WTC11 (cell line): ENCODE measurements at regions not wholly inside any gene's neighbourhood (a gene's known extent, or its start where the extent isn't known, plus 50 kb on each side); places are given as distances from the start of the nearest gene placed in this dataset.
A peak's percentile ranks its signal among the peaks of the same experiment; 100 is the strongest.

Source experiments
- ATAC-seq: fragments of 200-7000 bp; cut with Tn5 transposase; 2 replicates; pipeline ENCODE4 v1.10.0; 2021; ENCODE audit warnings: mild to moderate bottlenecking, moderate library complexity
- CTCF ChIA-PET: fragments of 300-600 bp; sonication (Branson Sonifier 250); formaldehyde crosslinking; loops from one replicate; lab custom pipeline; 2021; ENCODE audit warnings: antibody characterized with exemption; lab: Charles Lee
- POLR2A ChIA-PET: fragments of 350-600 bp; sonication (Branson Sonifier 250); formaldehyde crosslinking; loops from one replicate; lab custom pipeline; 2021; ENCODE audit warnings: antibody characterized with exemption; lab: Charles Lee
- DNase-seq: peaks from one replicate; pipeline ENCODE4 v3.0.0; 2021; ENCODE audit warnings: low spot score
- H3K27ac Mint-ChIP-seq: 2 replicates; pipeline ENCODE4 v1.8.0; 2021; ENCODE audit warnings: mixed read lengths
- H3K27me3 Mint-ChIP-seq: 2 replicates; pipeline ENCODE4 v1.8.0; 2021; ENCODE audit warnings: low read depth, mild to moderate bottlenecking, moderate library complexity, mixed read lengths
- H3K36me3 Mint-ChIP-seq: 2 replicates; pipeline ENCODE4 v1.8.0; 2021; ENCODE audit warnings: mixed read lengths
- H3K4me1 Mint-ChIP-seq: 2 replicates; pipeline ENCODE4 v1.8.0; 2022; ENCODE audit warnings: mixed read lengths
- H3K4me3 Mint-ChIP-seq: 2 replicates; pipeline ENCODE4 v1.8.0; 2021; ENCODE audit warnings: mild to moderate bottlenecking, moderate library complexity, mixed read lengths
- H3K9me3 Mint-ChIP-seq: 2 replicates; pipeline ENCODE4 v1.8.0; 2021; ENCODE audit warnings: mixed read lengths
- ARID4B ChIP-seq: sonication (generic); formaldehyde crosslinking; IDR thresholded peaks from 2 replicates; pipeline ENCODE4 v1.8.0; 2023; ENCODE audit warnings: missing genetic modification reagents, mild to moderate bottlenecking, borderline replicate concordance
- CBFB ChIP-seq: sonication (generic); formaldehyde crosslinking; IDR thresholded peaks from 2 replicates; pipeline ENCODE4 v1.8.1; 2022; ENCODE audit warnings: mild to moderate bottlenecking, low read depth, missing genetic modification reagents
- CREM ChIP-seq: sonication (generic); formaldehyde crosslinking; IDR thresholded peaks from 2 replicates; pipeline ENCODE4 v1.8.1; 2022; ENCODE audit warnings: mild to moderate bottlenecking, missing genetic modification reagents, moderate library complexity
- E2F5 ChIP-seq: sonication (generic); formaldehyde crosslinking; IDR thresholded peaks from 2 replicates; pipeline ENCODE4 v1.8.1; 2022; ENCODE audit warnings: mild to moderate bottlenecking, moderate library complexity, missing genetic modification reagents
- ELF4 ChIP-seq: sonication (generic); formaldehyde crosslinking; IDR thresholded peaks from 2 replicates; pipeline ENCODE4 v1.8.1; 2022; ENCODE audit warnings: low read depth, mild to moderate bottlenecking, moderate library complexity, missing genetic modification reagents
- EMX1 ChIP-seq: fragments of 250-450 bp; sonication (Bioruptor Pico); IDR thresholded peaks from 2 replicates; pipeline ENCODE4 v1.8.0; 2021; ENCODE audit warnings: mild to moderate bottlenecking
- ETV6 ChIP-seq: sonication (generic); formaldehyde crosslinking; IDR thresholded peaks from 2 replicates; pipeline ENCODE4 v1.8.1; 2022; ENCODE audit warnings: mild to moderate bottlenecking, missing genetic modification reagents
- FOXP1 ChIP-seq: sonication (generic); formaldehyde crosslinking; IDR thresholded peaks from 2 replicates; pipeline ENCODE4 v1.8.0; 2022; ENCODE audit warnings: missing genetic modification reagents, mild to moderate bottlenecking, moderate library complexity, borderline replicate concordance
- FOXP4 ChIP-seq: sonication (generic); formaldehyde crosslinking; IDR thresholded peaks from 2 replicates; pipeline ENCODE4 v1.8.0; 2022; ENCODE audit warnings: mild to moderate bottlenecking, missing genetic modification reagents
- GRHL2 ChIP-seq: fragments of 250-450 bp; sonication (Bioruptor Pico); IDR thresholded peaks from 2 replicates; pipeline ENCODE4 v1.8.0; 2022; ENCODE audit warnings: mild to moderate bottlenecking, moderate library complexity; ENCODE audit not compliant: insufficient replicate concordance, severe bottlenecking
- MXD4 ChIP-seq: fragments of 250-450 bp; sonication (Bioruptor Pico); IDR thresholded peaks from 2 replicates; pipeline ENCODE4 v1.8.0; 2021; ENCODE audit warnings: mild to moderate bottlenecking, moderate library complexity, borderline replicate concordance
- MYBL2 ChIP-seq: sonication (generic); formaldehyde crosslinking; IDR thresholded peaks from 2 replicates; pipeline ENCODE4 v1.8.1; 2023; ENCODE audit warnings: mild to moderate bottlenecking, moderate library complexity, missing genetic modification reagents
- NFATC4 ChIP-seq: fragments of 250-450 bp; sonication (Bioruptor Pico); IDR thresholded peaks from 2 replicates; pipeline ENCODE4 v1.9.0; 2021; ENCODE audit warnings: mild to moderate bottlenecking
- NR3C1 ChIP-seq: sonication (generic); formaldehyde crosslinking; conservative IDR thresholded peaks from 2 replicates; pipeline ENCODE4 v1.8.1; 2023; ENCODE audit warnings: low read depth, mild to moderate bottlenecking, missing genetic modification reagents
- ZNF263 ChIP-seq: sonication (generic); formaldehyde crosslinking; IDR thresholded peaks from 2 replicates; pipeline ENCODE4 v1.8.1; 2022; ENCODE audit warnings: low read depth, mild to moderate bottlenecking, moderate library complexity, missing genetic modification reagents
- ZNF396 ChIP-seq: fragments of 250-450 bp; sonication (Bioruptor Pico); IDR thresholded peaks from 2 replicates; pipeline ENCODE4 v1.8.0; 2021; ENCODE audit warnings: mild to moderate bottlenecking, moderate library complexity, borderline replicate concordance
- ZNF512 ChIP-seq: sonication (generic); formaldehyde crosslinking; IDR thresholded peaks from 2 replicates; pipeline ENCODE4 v1.8.1; 2022; ENCODE audit warnings: missing genetic modification reagents, borderline replicate concordance
- ZNF532 ChIP-seq: fragments of 250-450 bp; sonication (Bioruptor Pico); IDR thresholded peaks from 2 replicates; pipeline ENCODE4 v1.9.0; 2021; ENCODE audit warnings: mild to moderate bottlenecking, borderline replicate concordance
- TF ChIP-seq, protein P1 (sequence below): fragments of 250-450 bp; sonication (Bioruptor Pico); IDR thresholded peaks from 2 replicates; pipeline ENCODE4 v1.8.0; 2021; ENCODE audit warnings: mild to moderate bottlenecking
- TF ChIP-seq, protein P2 (sequence below): sonication (generic); formaldehyde crosslinking; IDR thresholded peaks from 2 replicates; pipeline ENCODE4 v1.8.1; 2022; ENCODE audit warnings: low read depth, missing genetic modification reagents, borderline replicate concordance

GRCh38 chr3:28835249-28835648 lies 445.6 kb upstream of the RBMS3 start:
- peak; percentile 41 for ATAC-seq
- Mint-ChIP-seq H3K36me3 (no peaks in the 10 kb centered on the region), H3K4me3 (no peak overlapping the region), H3K27me3 (peaks cover 19% of the 10 kb centered on the region), H3K27ac (no peak overlapping the region), H3K9me3 (peaks cover 18% of the 10 kb centered on the region), H3K4me1 (peaks cover 25% of the 10 kb centered on the region)
- DNase-seq: no peak
- no peak for TF ChIP-seq FOXP4 (CRISPR knock-in tag)
- no peak for TF ChIP-seq ARID4B (CRISPR knock-in tag)
- no peak for TF ChIP-seq MYBL2 (CRISPR knock-in tag)
- no peak for TF ChIP-seq FOXP1 (CRISPR knock-in tag)
- no peak for TF ChIP-seq ZNF532 (CRISPR knock-in tag)
- TF ChIP-seq, protein P1, sequence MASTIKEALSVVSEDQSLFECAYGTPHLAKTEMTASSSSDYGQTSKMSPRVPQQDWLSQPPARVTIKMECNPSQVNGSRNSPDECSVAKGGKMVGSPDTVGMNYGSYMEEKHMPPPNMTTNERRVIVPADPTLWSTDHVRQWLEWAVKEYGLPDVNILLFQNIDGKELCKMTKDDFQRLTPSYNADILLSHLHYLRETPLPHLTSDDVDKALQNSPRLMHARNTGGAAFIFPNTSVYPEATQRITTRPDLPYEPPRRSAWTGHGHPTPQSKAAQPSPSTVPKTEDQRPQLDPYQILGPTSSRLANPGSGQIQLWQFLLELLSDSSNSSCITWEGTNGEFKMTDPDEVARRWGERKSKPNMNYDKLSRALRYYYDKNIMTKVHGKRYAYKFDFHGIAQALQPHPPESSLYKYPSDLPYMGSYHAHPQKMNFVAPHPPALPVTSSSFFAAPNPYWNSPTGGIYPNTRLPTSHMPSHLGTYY (CRISPR knock-in tag): no peak
- no peak for TF ChIP-seq MXD4 (CRISPR knock-in tag)
- no peak for TF ChIP-seq ZNF512
- TF ChIP-seq ZNF263 (CRISPR knock-in tag): no peak
- TF ChIP-seq NFATC4 (CRISPR knock-in tag): no peak
- no peak for TF ChIP-seq ZNF396
- TF ChIP-seq, protein P2, sequence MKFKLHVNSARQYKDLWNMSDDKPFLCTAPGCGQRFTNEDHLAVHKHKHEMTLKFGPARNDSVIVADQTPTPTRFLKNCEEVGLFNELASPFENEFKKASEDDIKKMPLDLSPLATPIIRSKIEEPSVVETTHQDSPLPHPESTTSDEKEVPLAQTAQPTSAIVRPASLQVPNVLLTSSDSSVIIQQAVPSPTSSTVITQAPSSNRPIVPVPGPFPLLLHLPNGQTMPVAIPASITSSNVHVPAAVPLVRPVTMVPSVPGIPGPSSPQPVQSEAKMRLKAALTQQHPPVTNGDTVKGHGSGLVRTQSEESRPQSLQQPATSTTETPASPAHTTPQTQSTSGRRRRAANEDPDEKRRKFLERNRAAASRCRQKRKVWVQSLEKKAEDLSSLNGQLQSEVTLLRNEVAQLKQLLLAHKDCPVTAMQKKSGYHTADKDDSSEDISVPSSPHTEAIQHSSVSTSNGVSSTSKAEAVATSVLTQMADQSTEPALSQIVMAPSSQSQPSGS (CRISPR knock-in tag): no peak
- TF ChIP-seq CREM (CRISPR knock-in tag): no peak
- TF ChIP-seq CBFB: no peak
- TF ChIP-seq ELF4 (CRISPR knock-in tag): no peak
- no peak for TF ChIP-seq NR3C1 (CRISPR knock-in tag)
- TF ChIP-seq E2F5 (CRISPR knock-in tag): no peak
- TF ChIP-seq GRHL2 (CRISPR knock-in tag): no peak
- no peak for TF ChIP-seq EMX1
- no peak for TF ChIP-seq ETV6
- ChIA-PET CTCF (interaction anchor here (1.1 to 2.2 kb wide), 2 partner anchors 168 to 1364 kb away, joined by 3 to 7 read pairs; no protein-coding TSS in a partner anchor), POLR2A (interaction anchor here (0.5 kb wide), 1 partner anchor 474 kb away, joined by 4 read pairs; no protein-coding TSS in a partner anchor)
